Stimulated activated CD8-positive, alpha-beta memory T cell treated with anti-CD3 and anti-CD28 coated beads, Interleukin-4, amount 100 ng/mL, for 48 hours (primary cell): ENCODE measurements at regions not wholly inside any gene's neighbourhood (a gene's known extent, or its start where the extent isn't known, plus 50 kb on each side); places are given as distances from the start of the nearest gene placed in this dataset.

Source experiments
- DNase-seq: peaks from one replicate; pipeline ENCODE4 v3.0.0-alpha.2; 2020

DNA sequence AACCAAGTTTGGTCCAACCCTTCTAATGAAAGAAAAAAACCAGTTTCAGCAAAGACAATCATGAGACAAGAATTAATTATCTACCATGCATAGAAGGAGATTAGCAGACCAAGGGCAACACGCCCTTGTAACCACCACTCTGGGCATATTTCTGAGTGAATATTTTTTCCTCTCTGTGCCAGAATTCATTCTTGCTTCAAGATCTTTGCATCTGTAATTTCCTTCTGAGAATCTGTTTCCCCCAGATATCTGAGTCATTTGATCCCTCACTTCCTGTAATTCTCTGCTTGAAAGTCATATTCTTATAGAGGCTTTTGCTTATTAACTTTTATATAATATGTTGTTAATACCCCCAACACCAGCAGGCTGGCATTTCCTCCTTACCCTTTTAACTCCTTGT lies 243.7 kb downstream of the SLC16A7 start:
- no peak for DNase-seq

DNA sequence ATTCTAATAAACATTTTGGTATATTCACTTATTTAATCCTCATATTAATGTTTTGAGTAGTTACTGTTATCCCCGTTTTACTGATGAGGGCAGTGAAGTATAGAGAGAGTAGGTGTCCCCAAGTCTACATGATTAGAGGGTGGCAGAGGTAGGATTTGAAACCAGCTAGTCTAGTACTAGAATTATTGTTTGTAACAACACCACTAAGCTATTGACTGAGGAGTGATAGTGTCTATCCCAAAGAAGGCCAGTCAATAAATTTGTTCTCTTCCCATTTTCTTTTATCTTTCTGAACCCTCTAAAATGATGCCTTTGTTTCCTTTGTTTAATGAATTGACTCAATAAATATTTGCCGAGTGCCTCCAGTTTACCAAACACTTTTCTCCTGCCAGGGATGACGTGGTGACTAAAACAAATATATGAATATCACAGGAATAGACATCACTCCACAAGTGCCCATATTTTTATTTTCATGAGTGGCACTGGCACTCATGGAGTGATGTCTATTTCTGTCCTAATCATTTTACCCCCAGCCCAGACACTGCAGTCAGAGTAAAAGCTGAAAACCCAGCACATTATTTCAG lies 247.5 kb downstream of the SLC16A7 start:
- no peak for DNase-seq

DNA sequence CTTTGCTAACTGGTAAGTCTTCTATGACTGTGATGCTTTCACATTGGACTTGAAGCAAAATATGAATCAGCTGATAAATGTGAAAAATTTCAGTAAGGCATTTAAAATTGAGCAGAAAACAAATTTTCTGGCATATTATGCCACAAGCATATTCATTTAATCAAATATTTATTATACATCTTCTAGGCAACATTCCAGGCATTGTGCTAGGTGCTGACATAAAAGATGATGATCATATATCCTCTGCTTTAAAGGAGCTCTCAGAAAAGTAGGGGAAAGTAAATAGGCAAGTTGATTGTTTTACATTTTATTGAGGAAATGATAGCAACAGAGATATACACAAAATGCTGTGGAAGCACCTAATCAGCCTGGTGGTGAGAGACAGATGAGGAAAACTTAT lies 248.9 kb downstream of the SLC16A7 start:
- no peak for DNase-seq

DNA sequence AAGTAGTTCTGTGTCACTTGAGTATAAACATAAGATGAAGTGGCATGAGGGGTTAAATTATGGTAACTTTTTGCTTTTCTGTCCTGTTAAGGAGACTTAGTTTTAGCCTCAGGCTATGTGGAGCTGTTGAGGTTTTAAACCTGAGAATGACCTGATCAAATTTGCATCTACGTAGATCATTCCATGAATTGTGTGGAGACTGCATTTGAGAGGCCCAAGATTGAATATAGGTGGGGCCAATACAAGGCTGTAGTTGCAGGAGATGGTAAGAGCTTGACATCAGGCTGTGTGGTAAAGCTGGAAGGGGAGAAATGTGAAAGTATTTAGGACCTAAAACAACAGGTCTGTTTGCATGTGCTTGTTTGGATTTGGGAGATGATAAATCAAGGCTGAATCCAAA lies 249.5 kb downstream of the SLC16A7 start:
- DNase-seq, result no peak

DNA sequence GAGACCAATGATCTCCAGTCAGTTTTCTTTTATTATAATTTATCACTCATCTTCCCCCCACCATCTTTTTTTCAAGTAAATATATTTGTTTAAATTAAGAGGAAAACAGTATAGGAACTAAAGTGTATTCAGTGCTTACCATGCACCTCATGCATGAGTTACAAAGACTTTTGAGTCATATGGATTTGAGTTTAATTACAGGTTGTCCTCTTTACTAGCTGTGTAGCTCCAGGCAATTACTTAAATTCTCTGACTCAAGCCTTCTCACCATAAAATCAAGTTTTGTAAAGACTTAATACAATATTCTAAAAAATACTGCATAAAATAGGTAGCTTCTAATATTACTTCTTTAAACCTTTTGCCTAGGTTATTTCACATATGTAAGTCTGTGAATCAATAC lies 251.3 kb downstream of the SLC16A7 start:
- DNase-seq, result no peak

DNA sequence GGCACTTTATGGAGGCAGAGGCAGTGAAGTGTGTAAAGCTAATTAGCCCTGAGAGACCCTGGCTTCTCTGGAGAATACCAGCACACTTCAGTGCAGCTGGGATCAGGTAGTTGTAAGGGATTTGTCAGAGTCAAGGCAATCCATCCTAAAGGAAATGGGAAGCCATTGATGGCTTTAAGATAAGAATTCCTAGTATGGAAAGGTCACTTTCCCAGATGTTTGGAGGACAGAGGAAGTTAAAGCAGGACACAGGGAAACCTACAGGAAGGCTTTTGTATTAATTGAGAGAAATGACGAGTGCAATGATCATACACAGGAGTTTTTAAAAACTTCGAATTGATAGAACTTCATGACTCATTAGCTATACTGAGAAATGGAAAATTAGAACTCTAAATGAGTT lies 254.4 kb downstream of the SLC16A7 start:
- DNase-seq, result no peak

DNA sequence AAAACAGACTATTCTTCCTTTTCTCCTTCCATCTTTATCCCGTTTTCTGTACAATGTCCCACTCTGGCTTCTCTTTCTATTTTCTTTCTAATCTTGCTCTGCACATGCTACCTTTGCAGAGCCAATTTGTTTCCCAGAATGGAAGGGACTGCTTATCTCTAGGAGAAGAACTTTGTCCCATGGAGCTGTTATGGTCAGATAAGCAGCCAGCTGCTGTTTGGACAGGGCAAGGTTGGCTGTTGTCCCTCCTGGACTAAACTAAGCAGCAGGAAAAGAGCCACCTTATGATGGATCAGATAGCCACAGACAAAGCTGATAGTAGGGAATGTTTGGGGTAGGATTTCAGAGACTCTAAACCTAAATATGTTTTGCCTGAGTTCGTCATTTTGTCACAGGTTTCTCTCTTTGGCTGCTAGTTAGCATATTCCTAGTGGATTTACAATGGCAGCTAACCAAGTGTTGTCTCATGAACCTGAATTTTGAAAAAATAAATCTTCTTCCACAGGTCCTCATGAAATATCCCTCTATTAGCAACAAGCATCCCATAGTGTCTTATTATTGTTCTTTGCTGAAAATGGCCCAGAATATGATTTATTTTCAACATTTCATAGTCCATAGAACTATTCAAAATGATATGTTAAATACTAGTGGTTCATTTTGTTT lies 262.8 kb downstream of the SLC16A7 start:
- DNase-seq, result no peak

DNA sequence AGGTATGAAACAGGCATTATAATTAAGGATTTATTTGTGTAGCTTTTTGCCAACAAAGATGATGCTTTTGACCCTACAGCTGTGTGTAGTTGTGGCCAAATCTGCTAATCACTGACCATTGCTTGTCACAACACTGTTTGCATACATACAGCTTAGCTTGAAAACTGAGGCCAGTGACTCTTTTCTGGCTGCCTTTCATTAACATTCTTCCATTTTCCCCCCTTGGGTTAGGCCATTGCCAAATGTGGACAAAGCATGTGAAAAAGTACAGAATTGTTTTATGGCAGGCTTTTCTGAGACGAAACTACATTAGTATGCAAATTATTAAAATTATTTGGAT lies 263.3 kb downstream of the SLC16A7 start:
- no peak for DNase-seq

DNA sequence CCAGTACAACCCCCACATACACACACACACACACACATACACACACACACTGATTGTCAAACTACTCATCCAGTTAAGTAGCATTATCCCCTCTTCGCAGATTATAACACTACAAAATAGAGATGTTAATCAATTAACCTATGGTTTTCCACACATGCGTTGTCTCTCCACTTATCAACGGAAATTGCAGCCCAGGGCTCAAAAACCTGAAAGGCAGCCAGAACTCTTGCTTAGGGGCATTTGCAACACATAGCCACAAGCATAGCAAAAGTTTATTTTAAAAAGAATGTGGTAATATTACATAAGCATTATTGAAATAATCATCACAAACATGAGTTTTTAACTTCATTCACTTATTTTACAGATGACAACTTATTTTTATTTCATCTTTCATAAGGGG lies 265.8 kb downstream of the SLC16A7 start:
- no peak for DNase-seq

DNA sequence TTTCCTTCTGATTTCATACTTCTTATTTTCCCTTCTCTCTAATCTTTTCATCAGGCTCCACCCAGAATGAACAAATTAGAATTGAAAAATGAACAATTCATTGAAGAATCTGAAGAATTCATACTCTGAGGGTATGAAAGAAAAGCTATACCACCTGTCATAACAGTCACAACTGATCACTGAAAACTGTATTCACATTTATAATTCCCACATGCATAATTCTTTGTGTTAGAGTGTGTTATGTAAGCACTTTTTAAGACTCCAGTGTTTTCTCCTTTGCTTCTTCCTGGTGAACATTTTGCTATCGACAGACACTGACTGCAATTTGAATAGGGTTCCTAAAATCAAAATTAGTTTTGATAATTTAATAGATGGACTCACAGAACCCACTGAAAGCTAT lies 271.2 kb downstream of the SLC16A7 start:
- no peak for DNase-seq

DNA sequence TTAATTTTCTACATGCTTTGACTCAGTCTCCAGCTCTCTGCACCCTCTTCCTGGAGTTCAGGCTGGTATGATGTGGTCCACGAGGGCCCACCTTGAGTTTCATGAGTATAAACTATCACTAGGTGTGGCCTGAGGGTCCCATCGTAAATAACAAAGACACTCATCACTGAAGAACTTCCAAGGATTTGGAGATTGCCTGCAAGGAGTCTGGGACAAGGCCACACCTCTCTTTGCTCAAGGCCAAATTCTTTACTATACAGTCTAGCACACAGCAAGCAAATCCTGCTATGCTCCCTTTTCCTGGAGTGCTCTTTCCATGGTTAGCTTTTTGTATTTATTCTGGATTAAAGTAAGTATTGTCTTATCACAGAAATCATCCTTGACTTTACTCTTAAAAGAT lies 271.9 kb downstream of the SLC16A7 start:
- no peak for DNase-seq

DNA sequence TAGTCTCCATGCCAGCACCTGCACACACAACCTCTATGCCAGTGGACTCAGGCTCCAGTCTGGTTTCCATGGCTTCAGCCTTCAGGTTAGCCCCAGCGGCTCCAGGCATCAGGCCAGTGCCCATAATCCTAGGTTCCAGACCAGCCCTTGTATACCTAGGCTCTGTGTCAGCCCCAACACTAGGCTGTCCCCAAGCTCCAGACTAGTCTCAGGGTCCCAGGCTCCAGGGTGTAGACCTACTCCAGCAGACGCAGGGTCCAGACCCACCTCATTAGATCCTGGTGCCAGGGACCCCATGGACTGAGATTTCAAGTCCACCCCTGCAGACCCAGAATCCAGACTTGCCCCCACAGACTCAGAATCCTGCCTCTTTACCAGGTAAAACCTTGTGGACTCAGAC lies 275.9 kb downstream of the SLC16A7 start:
- DNase-seq, result no peak

DNA sequence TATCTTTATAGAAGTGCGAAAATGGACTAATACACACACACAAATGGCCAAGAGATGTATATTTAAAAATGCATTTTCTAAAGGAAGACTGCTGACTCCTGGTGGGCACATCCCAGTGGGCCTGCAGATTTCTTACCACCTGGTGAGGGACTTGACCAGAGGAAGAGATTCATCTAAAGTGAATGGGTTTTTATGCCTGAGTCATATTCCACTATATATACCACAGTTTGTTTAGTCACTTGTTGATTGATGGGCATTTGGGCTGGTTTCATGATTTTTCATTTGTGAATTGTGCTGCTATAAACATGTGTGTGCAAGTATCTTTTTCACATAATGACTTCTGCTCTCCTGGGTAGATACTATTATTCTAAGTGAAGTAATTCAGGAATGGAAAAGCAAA lies 277.3 kb downstream of the SLC16A7 start:
- DNase-seq, result no peak

DNA sequence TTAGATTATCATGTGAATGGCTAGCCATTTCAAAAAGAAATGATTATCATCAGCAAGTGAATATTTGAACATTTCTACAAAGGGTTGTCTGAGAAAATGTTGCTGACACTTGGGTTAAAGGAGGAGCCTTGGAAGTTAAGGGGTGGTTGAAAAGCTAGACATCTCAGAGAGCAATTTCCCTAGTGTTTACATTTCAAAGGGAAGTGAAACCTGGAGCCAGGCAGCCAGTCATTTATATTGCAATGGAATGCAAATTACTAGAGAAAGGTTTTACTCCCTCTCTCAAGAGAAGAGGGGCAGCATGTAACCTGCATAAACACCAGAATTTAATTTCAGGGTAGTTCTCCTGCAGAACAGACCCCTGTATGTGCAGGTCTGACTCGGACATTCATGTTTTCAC lies 279.0 kb downstream of the SLC16A7 start:
- DNase-seq, result no peak

DNA sequence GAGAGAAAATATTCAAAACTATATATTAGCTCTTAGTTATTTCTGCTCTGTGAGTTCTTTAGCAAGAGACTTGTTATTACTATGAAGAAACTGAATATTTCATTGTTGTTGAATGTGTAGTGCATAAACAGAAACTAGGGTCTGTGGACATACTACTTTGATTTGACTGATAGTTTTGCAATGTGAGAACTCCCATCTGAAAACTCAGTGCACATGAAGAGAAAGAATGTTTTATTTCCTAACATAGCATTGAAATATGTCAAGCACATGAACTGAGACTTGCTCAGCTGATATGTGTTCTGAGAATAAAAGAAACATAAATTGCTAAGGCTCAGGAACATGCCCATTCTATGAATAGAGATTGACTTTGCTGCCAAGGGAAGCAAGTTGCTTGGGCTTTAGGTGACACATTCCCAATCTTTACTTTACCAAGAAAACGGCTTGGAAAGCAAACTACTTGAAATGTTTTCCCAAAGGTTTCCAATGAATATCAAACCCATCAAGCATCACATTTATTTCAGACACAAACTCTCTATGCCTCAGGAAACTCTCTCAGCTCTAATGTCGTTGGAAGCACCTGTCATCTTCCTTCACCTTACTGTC lies 290.4 kb downstream of the SLC16A7 start:
- no peak for DNase-seq

DNA sequence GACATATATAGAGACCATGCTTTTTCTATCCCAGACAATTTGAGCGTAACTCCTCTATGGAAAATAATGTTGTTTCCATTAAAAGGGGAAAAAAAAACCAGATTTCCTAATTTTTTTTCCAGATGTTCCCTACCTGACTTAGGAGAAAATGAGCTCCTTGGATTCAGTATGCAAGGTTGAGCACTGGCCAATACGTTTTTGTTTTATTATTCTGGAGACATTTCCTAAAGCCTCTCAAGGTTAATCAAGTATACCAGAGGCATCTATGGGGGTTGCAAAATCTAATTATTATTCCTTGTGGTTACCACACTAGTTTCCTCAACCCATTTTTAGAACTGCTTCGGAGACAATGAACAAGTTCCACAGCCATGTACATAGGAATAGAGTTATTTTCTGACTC lies 291.3 kb downstream of the SLC16A7 start:
- DNase-seq, result no peak

DNA sequence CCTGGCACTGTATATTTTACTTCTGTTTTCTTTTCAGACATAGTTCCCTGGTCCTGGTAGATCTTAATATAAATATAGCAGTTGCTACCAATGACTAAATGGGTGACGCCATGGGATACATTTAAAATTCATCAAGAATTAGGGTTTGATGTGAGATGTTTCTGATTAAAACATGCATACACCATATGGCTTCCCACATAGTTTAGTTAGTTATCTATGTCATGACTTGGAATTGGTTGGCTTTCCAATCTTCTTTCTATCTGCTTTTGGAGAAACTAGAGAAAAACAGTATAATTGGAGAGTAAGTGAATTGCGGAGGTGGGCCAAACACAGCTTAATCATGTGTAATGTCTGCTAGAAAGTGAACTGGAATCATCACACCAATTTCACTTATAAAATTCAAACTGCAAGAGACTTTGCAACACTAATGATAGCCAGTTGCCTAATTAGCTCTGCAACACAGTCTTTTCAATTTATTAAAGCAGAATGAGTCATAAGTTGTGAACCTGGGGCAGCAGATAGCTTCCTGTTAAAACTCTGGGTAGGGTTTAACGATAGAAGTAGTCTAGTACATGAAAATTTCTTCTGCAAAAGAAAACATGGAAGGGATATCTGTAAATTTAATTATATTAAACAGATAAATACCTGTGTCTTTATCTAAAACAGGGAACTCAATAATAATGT lies 295.2 kb downstream of the SLC16A7 start:
- no peak for DNase-seq

DNA sequence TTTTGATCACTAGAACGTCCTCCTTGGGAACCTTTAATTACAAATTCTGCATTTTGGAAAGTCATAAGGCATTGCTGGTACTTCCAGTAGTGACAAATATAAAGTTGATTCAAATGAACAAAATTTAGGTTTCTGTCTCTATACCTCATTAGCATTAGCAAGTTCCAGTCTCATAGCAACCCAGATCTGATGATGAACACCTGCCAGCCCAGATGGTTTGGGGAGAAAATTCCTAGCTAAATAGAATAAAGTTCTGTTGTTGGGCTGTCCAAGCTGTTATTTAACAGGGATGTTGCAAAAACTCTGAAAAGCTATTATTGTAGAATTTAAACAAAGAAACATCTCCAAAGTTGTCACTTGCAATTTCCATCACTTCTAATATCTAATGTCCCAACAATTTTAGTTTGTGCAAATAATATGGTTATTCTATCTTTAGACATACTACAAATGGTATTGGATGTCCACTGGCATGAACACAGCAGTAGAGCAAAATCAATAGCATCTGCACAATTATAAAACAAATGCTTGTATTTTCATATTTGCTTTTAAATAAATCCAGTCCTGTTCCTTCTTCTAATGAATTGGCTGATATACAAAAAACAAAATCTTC lies 299.4 kb downstream of the SLC16A7 start:
- DNase-seq, result no peak

DNA sequence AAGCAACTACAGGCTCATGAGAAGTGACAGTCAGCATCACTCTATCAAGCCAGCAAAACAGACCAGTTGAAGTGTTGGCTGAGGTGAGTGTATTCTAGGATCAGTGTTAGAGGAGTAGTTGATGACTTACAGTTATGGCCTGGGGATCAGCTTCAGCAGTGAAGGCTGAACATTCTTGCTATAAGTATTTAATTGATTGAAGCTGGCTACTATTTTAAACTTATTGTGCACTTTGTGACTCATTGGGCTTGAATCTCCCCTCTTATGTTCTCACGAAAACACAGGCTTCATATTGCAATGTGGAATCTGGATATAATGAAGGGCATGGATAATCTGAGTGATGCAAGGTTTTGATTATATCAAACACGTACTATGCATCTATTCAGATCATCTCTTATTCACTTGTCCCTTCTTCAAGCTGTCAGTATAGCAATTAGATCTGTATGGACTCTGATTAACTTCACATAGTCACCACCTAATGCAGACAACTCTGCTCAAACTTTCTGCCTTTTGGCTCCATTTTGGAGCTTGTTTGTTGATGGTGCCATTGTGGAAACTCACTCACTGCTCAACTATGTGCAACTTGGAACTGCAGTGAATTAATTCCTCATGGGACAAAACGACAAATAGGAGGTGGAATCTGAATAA lies 309.2 kb downstream of the SLC16A7 start:
- DNase-seq, result no peak

DNA sequence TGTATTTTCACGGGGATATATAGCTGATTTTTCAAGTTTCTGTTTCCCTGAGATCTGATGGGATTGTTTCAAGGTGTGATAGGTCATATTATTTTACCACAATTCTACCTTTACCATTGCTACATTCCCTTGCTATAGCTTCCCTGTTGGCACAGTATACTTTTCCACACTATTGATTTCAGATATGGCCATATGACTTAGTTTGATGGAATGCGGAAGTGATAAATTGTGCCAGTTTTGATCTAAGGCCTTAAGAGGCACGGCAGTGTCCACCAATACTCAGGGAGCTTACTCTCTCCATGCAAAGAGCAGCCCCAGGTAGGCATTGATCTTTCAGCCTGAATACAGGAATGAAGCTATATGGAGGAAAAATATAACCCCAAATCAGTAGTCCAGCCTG lies 315.7 kb downstream of the SLC16A7 start:
- DNase-seq, result no peak

DNA sequence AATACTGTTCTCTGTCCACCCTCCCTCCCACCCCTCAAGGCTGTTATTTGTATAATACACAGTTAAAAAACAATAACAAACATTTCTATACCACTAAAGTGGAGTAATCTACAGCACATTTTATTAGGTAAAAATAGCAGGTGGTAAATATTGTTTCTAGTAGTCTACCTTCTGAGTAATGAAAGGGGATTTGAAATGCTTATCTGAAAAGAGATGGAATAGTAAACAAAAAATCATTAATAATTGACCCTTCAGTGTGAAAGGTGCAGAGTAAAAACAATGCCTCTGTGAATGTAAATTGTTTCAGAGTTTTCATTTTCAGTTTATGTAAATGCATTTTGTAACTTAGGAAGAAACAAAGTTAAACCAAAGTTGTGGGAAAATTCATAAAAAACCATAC lies 321.2 kb downstream of the SLC16A7 start:
- DNase-seq, result no peak

DNA sequence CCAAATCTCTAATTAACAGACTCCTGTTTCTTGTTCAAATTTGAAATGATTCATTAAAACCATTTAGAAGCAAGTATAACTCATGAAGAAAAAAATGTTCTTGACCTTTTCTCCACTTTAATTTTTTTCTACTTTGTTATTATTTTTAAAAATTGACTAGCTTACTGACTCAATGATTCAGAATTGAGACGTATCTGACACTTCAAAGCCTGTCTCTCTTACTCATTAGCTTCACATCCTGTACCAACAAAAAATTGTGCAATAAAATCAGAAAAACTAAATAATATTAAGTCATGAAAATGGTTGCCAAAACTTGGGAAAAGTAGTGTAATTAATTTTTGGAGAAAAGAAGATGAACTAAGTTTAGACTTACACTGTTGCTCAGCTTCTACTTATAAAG lies 331.2 kb downstream of the SLC16A7 start:
- DNase-seq, result no peak

DNA sequence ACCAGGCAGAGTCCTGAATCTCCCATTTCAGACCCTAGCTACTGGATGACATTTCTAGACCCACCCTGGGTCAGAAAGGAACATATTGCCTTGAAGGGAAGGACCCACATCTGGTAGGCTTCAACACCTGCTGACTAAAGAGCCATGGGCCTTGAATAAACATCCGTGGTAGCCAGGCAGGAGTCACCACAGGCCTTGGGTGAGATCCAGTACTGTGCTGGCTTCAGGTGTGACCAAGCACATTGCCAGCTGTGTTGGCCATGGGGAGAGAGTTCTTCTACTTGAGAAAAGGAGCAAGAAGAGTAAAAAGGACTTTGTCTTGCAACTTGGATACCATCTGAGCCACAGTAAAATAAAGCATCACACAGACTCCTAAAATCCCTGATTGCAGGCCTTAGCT lies 332.6 kb downstream of the SLC16A7 start:
- DNase-seq, result no peak

DNA sequence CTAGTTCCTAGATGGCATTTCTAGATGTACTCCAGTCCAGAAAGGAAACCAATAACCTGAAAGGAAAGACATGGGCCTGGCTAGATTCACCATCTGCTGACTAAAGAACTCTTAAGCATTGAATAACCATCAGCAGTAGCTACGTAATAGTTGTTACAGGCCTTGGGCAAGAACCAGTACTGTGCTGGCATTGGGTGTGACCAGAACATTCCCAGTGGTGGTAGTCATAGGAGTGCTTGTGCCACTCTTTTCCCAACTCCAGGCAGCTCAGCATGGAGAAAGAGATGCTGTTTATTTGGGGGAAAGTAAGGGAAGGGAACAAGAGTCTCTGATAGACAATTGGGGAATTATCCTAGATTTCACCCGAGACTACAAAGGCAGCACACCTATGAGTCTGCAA lies 333.3 kb downstream of the SLC16A7 start:
- DNase-seq, result no peak
